IMR-90 (cell line): ENCODE measurements at regions not wholly inside any gene's neighbourhood (a gene's known extent, or its start where the extent isn't known, plus 50 kb on each side); places are given as distances from the start of the nearest gene placed in this dataset.

ENCODE experiments used
- ATAC-seq: fragments of 200-7000 bp; cut with Tn5 transposase; 2 replicates; pipeline ENCODE4 v1.9.1; 2020; ENCODE audit warnings: low read depth, mild to moderate bottlenecking, moderate library complexity
- BruUV-seq: library from RNA; stranded (reverse); fragments of 400-500 nt; replicated peaks from 2 replicates; lab custom pipeline; 2021; lab: Mats Ljungman, UMichigan
- CTCF ChIA-PET: fragments of 300-600 bp; formaldehyde crosslinking; extraction: SDS; loops from one replicate; lab custom pipeline; 2021; ENCODE audit warnings: antibody characterized with exemption; lab: Yijun Ruan, JAX
- POLR2A ChIA-PET: fragments of 300-600 bp; sonication (Branson Sonifier 250); formaldehyde crosslinking; loops from one replicate; lab custom pipeline; 2022; ENCODE audit warnings: antibody characterized with exemption; ENCODE audit not compliant: unreplicated experiment; lab: Charles Lee
- DNase-seq: peaks from one replicate; pipeline ENCODE4 v3.0.0; 2013
- H2AFZ ChIP-seq: replicated peaks from 2 replicates; pipeline ENCODE3; 2013; ENCODE audit warnings: low read length, mild to moderate bottlenecking; ENCODE audit not compliant: poor library complexity
- H2AK5ac ChIP-seq: 2 replicates; pipeline ENCODE4 v1.6.1; 2013; ENCODE audit warnings: low read depth, low read length, inconsistent platforms
- H2AK9ac ChIP-seq: replicated peaks from 2 replicates; pipeline ENCODE3; 2013; ENCODE audit warnings: mild to moderate bottlenecking, low read depth, low read length, moderate library complexity; ENCODE audit not compliant: poor library complexity
- H2BK120ac ChIP-seq: 2 replicates; pipeline ENCODE4 v1.6.1; 2013; ENCODE audit warnings: low read depth, low read length, inconsistent platforms
- H2BK15ac ChIP-seq: 3 replicates; pipeline ENCODE4 v1.6.1; 2013; ENCODE audit warnings: low read depth, low read length, inconsistent platforms
- H2BK20ac ChIP-seq: 2 replicates; pipeline ENCODE4 v1.6.1; 2013; ENCODE audit warnings: low read depth, mild to moderate bottlenecking, inconsistent platforms, low read length, moderate library complexity
- H2BK5ac ChIP-seq: 2 replicates; pipeline ENCODE4 v1.6.1; 2013; ENCODE audit warnings: mild to moderate bottlenecking, low read depth, low read length, inconsistent platforms; ENCODE audit not compliant: poor library complexity, severe bottlenecking
- H3K14ac ChIP-seq: replicated peaks from 2 replicates; pipeline ENCODE4 v1.6.1; 2013; ENCODE audit warnings: low read depth, low read length, inconsistent platforms
- H3K18ac ChIP-seq: 2 replicates; pipeline ENCODE4 v1.6.1; 2013; ENCODE audit warnings: low read depth, low read length, control low read depth
- H3K23ac ChIP-seq: 2 replicates; pipeline ENCODE4 v1.6.1; 2013; ENCODE audit warnings: low read depth, low read length, inconsistent platforms
- H3K27ac ChIP-seq: 2 replicates; pipeline ENCODE4 v1.5.1; 2013; ENCODE audit warnings: mild to moderate bottlenecking, control low read depth, low read length; ENCODE audit not compliant: insufficient read depth
- H3K27me3 ChIP-seq: 2 replicates; pipeline ENCODE4 v1.6.1; 2013; ENCODE audit warnings: low read length; ENCODE audit not compliant: control insufficient read depth, insufficient read depth
- H3K36me3 ChIP-seq: 2 replicates; pipeline ENCODE4 v1.6.1; 2013; ENCODE audit warnings: low read length, mixed read lengths; ENCODE audit not compliant: control insufficient read depth, insufficient read depth
- H3K4ac ChIP-seq: 2 replicates; pipeline ENCODE4 v1.6.1; 2013; ENCODE audit warnings: low read depth, low read length, inconsistent platforms
- H3K4me1 ChIP-seq: 2 replicates; pipeline ENCODE4 v1.6.1; 2013; ENCODE audit warnings: low read length, mixed read lengths; ENCODE audit not compliant: control insufficient read depth, insufficient read depth
- H3K4me2 ChIP-seq: 2 replicates; pipeline ENCODE4 v1.6.1; 2013; ENCODE audit warnings: low read depth, mild to moderate bottlenecking, control low read depth, low read length, moderate library complexity
- H3K4me3 ChIP-seq: 2 replicates; pipeline ENCODE4 v1.5.1; 2013; ENCODE audit warnings: low read depth, mild to moderate bottlenecking, control low read depth, low read length, moderate library complexity; ENCODE audit not compliant: insufficient read depth
- H3K56ac ChIP-seq: 2 replicates; pipeline ENCODE4 v1.6.1; 2013; ENCODE audit warnings: low read length, inconsistent platforms; ENCODE audit not compliant: insufficient read depth; ENCODE audit errors: extremely low read depth
- H3K79me1 ChIP-seq, 2 experiments: 2 replicates each; pipeline ENCODE4 v1.6.1; 2013; ENCODE audit warnings: low read length in 2 of 2, inconsistent platforms in 1 of 2, low read depth in 1 of 2
- H3K9ac ChIP-seq: 2 replicates; pipeline ENCODE4 v1.6.1; 2013; ENCODE audit warnings: low read depth, low read length, control low read depth
- H3K9me1 ChIP-seq: 2 replicates; pipeline ENCODE4 v1.6.1; 2013; ENCODE audit warnings: low read length, inconsistent platforms; ENCODE audit not compliant: insufficient read depth
- H3K9me3 ChIP-seq: 2 replicates; pipeline ENCODE4 v1.6.1; 2013; ENCODE audit warnings: low read length; ENCODE audit not compliant: control insufficient read depth, insufficient read depth
- H4K20me1 ChIP-seq: 2 replicates; pipeline ENCODE4 v1.6.1; 2013; ENCODE audit warnings: low read length, inconsistent platforms; ENCODE audit not compliant: insufficient read depth
- H4K5ac ChIP-seq: 2 replicates; pipeline ENCODE4 v1.6.1; 2013; ENCODE audit warnings: mild to moderate bottlenecking, low read depth, low read length, control low read depth
- H4K8ac ChIP-seq, 2 experiments: 2 replicates each; pipeline ENCODE4 v1.6.1; 2013; ENCODE audit warnings: low read depth in 2 of 2, low read length in 2 of 2, control low read depth in 1 of 2, inconsistent platforms in 1 of 2
- H4K91ac ChIP-seq: 2 replicates; pipeline ENCODE4 v1.6.1; 2013; ENCODE audit warnings: low read depth, low read length, inconsistent platforms; ENCODE audit not compliant: insufficient read depth
- BHLHE40 ChIP-seq: fragments of 150-350 bp; IDR thresholded peaks from 2 replicates; pipeline ENCODE4 v1.6.1; 2016; ENCODE audit warnings: mild to moderate bottlenecking, low read depth, low read length
- CEBPB ChIP-seq: IDR thresholded peaks from 2 replicates; pipeline ENCODE4 v1.6.1; 2012; ENCODE audit warnings: low read depth, low read length, improper control_type of control experiment
- CHD1 ChIP-seq: IDR thresholded peaks from 2 replicates; pipeline ENCODE4 v1.6.1; 2012; ENCODE audit warnings: low read depth, low read length, improper control_type of control experiment
- CTCF ChIP-seq: conservative IDR thresholded peaks from 2 replicates; pipeline ENCODE4 v1.5.1; 2012; ENCODE audit warnings: mild to moderate bottlenecking, low read depth, low read length, improper control_type of control experiment
- FOS ChIP-seq: fragments of 150-350 bp; IDR thresholded peaks from 2 replicates; pipeline ENCODE4 v1.6.1; 2016; ENCODE audit warnings: low read depth, low read length
- MAFK ChIP-seq: IDR thresholded peaks from 2 replicates; pipeline ENCODE4 v1.6.1; 2012; ENCODE audit warnings: low read depth, low read length, improper control_type of control experiment
- MAZ ChIP-seq: IDR thresholded peaks from 2 replicates; pipeline ENCODE4 v1.6.1; 2012; ENCODE audit warnings: low read depth, mild to moderate bottlenecking, low read length, improper control_type of control experiment, moderate library complexity, borderline replicate concordance
- MXI1 ChIP-seq: IDR thresholded peaks from 2 replicates; pipeline ENCODE4 v1.6.1; 2012; ENCODE audit warnings: low read depth, mild to moderate bottlenecking, low read length, moderate library complexity, borderline replicate concordance
- NFE2L2 ChIP-seq: fragments of 150-350 bp; IDR thresholded peaks from 2 replicates; pipeline ENCODE4 v1.6.1; 2016; ENCODE audit warnings: low read depth, mild to moderate bottlenecking, low read length
- POLR2A ChIP-seq: IDR thresholded peaks from 2 replicates; pipeline ENCODE4 v1.6.1; 2012; ENCODE audit warnings: mild to moderate bottlenecking, low read depth, low read length
- RAD21 ChIP-seq: IDR thresholded peaks from 2 replicates; pipeline ENCODE4 v1.6.1; 2012; ENCODE audit warnings: low read length, improper control_type of control experiment
- RCOR1 ChIP-seq: IDR thresholded peaks from 2 replicates; pipeline ENCODE4 v1.6.1; 2012; ENCODE audit warnings: mild to moderate bottlenecking, low read length, improper control_type of control experiment; ENCODE audit not compliant: insufficient replicate concordance
- RFX5 ChIP-seq: IDR thresholded peaks from 2 replicates; pipeline ENCODE4 v1.8.0; 2012; ENCODE audit warnings: low read depth, mild to moderate bottlenecking, low read length, moderate library complexity
- SMC3 ChIP-seq: fragments of 150-350 bp; IDR thresholded peaks from 2 replicates; pipeline ENCODE4 v1.6.1; 2016; ENCODE audit warnings: low read depth, mild to moderate bottlenecking, antibody characterized with exemption, low read length, moderate library complexity
- USF2 ChIP-seq: fragments of 150-350 bp; IDR thresholded peaks from 2 replicates; pipeline ENCODE4 v1.6.1; 2017; ENCODE audit warnings: mild to moderate bottlenecking, antibody characterized with exemption, low read length, low read depth
- WGBS, 2 experiments: methylation state at CpG; one replicate each; pipeline versions ENCODE4 v1.1.5 to v1.1.7; 2013; ENCODE audit warnings: missing lambda C conversion rate in 2 of 2; ENCODE audit not compliant: insufficient read length in 1 of 2; ENCODE audit errors: extremely low coverage in 2 of 2; 5-methylcytosine and 5-hydroxymethylcytosine counted together
- dilution Hi-C: fragments of 300-500 bp; cut with HindIII; formaldehyde crosslinking; loops from one replicate; pipeline ENCODE4 v1.14.3; 2018; ENCODE audit warnings: low sequenced_read_pairs; ENCODE audit not compliant: unreplicated experiment
- in situ Hi-C: fragments of 300-500 bp; cut with MboI; formaldehyde crosslinking; loops from 3 replicates; pipeline ENCODE4 v1.14.3; 2019; ENCODE audit warnings: low sequenced_read_pairs, inconsistent platforms, mixed read lengths
- intact Hi-C: fragments of 100-400 bp; cut with micrococcal nuclease; formaldehyde crosslinking; loops from 2 replicates; pipeline ENCODE4 v1.10.0; 2022
- TF ChIP-seq, protein P1 (sequence below): fragments of 150-350 bp; IDR thresholded peaks from 2 replicates; pipeline ENCODE4 v1.6.1; 2016; ENCODE audit warnings: low read depth, mild to moderate bottlenecking, low read length, moderate library complexity, borderline replicate concordance

DNA sequence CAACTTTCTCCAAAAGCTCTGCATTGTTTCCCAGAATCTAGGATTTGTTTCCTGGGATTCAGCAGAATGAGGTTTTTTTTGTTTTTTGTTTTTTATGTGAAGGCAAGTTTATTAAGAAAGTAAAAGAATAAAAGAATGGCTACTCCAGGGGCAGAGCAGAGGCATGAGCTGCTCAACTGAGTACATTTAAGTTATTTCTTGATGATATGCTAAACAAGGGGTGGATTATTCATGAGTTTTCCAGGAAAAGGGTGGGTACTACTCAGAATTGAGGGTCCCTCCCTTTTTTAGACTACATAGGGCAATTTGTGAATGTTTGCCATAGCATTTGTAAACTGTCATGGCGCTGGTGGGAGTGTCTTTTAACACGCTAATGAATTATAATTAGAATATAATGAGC is 292.5 kb upstream of the SGK1 start:
- no peak overlapping the region for H2AFZ ChIP-seq
- H3K4me1 ChIP-seq, result peaks cover 3% of the 10 kb centered on the region; the same call in 1 of the 2 replicates
- no peak overlapping the region for H4K8ac ChIP-seq
- no peak overlapping the region for H3K18ac ChIP-seq
- H3K23ac ChIP-seq, result no peak overlapping the region
- ChIA-PET CTCF (interaction anchor here (0.6 to 1.0 kb wide), 2 partner anchors 10 to 280 kb away, joined by 3 read pairs; no protein-coding TSS in a partner anchor), POLR2A (no interaction called here)
- no peaks in the 10 kb centered on the region for H3K9me1 ChIP-seq
- H3K27ac ChIP-seq, result no peak overlapping the region
- intact Hi-C loops (no loop called here), in situ Hi-C loops (no loop called here), dilution Hi-C loops (no loop called here)
- TF ChIP-seq CHD1 (no peak), MAFK (no peak), MAZ (no peak), RCOR1 (no peak), MXI1 (no peak), BHLHE40 (no peak), CEBPB (no peak), USF2 (no peak), NFE2L2 (no peak), CTCF (no peak), POLR2A (no peak), FOS (no peak), RFX5 (no peak), SMC3 (no peak), RAD21 (no peak)
- TF ChIP-seq, protein P1, sequence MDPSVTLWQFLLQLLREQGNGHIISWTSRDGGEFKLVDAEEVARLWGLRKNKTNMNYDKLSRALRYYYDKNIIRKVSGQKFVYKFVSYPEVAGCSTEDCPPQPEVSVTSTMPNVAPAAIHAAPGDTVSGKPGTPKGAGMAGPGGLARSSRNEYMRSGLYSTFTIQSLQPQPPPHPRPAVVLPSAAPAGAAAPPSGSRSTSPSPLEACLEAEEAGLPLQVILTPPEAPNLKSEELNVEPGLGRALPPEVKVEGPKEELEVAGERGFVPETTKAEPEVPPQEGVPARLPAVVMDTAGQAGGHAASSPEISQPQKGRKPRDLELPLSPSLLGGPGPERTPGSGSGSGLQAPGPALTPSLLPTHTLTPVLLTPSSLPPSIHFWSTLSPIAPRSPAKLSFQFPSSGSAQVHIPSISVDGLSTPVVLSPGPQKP, result no peak
- no peak overlapping the region for H2BK5ac ChIP-seq
- H2BK15ac ChIP-seq, result no peak overlapping the region
- no peak for ATAC-seq
- H3K9ac ChIP-seq, result no peak overlapping the region
- no peak overlapping the region for H4K91ac ChIP-seq
- H3K4me3 ChIP-seq, result no peak overlapping the region
- no peaks in the 10 kb centered on the region for H3K27me3 ChIP-seq
- no peak for DNase-seq
- H4K20me1 ChIP-seq, result no peaks in the 10 kb centered on the region
- H3K56ac ChIP-seq, result no peak overlapping the region
- H3K14ac ChIP-seq, result no peak overlapping the region
- H3K79me1 ChIP-seq, result no peaks in the 10 kb centered on the region
- H2BK20ac ChIP-seq, result no peak overlapping the region
- BruUV-seq, result no TSS peak
- no peak overlapping the region for H2AK9ac ChIP-seq
- H3K4me2 ChIP-seq, result no peak overlapping the region
- H2AK5ac ChIP-seq, result no peak overlapping the region
- H4K5ac ChIP-seq, result no peak overlapping the region
- no peaks in the 10 kb centered on the region for H3K9me3 ChIP-seq
- no peak overlapping the region for H3K4ac ChIP-seq
- no CpG with 5 or more reads among the region's 2 CpGs for WGBS, 2 experiments
- H2BK120ac ChIP-seq, result no peak overlapping the region
- H3K36me3 ChIP-seq, result no peaks in the 10 kb centered on the region
